ENCODE measurements at regions not wholly inside any gene's neighbourhood (a gene's known extent, or its start where the extent isn't known, plus 50 kb on each side); places are given as distances from the start of the nearest gene placed in this dataset.

- Histone ChIP-seq H3K4me3 (ENCODE audit: low read depth, low read length) (no peak overlapping the region), H3K36me3 (ENCODE audit: control insufficient read depth, insufficient read depth, low read length) (no peaks in the 10 kb centered on the region), H3K27me3 (ENCODE audit: control insufficient read depth, insufficient read depth, low read length) (no peaks in the 10 kb centered on the region)
- DNase-seq (ENCODE audit: low read depth) (no peak), FAIRE-seq (no peak)
- no peak for TF ChIP-seq CTCF (IDR thresholded peaks at IDR 0.05; ENCODE audit: insufficient read depth, low read length, severe bottlenecking)
Observed at GRCh38 chr16:85561248-85562092, 51.7 kb upstream of the GSE1 start.

DNA sequence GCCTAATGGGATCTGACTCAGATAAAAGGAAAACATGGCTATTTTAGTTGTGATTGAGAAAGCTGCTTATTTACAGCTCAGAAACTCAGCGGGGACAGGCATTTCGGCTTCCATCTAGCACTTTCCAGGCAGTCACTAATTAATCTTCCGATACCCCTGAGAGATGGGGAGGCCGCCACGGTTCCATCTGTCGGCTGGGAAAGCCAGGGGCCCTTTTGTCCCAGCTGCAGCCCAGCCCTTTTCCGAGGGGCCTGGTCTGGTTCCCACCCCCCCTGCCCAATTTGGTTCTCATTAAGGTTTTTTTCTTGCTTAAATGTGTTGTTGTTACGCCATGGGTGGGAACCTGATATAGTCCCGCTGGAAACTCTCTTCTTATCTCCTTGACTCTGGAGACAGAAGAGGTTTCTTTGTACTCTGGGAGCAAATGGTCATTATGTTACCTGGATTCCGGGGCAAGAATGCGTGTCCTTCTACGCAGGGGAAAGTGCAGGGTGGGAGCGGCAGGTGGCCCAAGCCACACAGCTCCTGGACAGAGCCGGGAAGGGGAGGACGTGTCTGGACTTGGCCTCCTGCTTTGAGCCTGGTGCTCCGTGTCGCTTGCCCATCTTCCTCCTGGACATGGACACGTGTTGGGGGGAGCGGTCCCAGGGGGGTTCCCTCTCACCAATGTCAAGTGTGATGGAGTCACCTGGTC, 50.9 kb upstream of the GSE1 start:
- no peak overlapping the region for H3K4me3 ChIP-seq (ENCODE audit: low read depth, low read length)
- FAIRE-seq: no peak
- no peak for DNase-seq (ENCODE audit: low read depth)
- no peaks in the 10 kb centered on the region for H3K36me3 ChIP-seq (ENCODE audit: control insufficient read depth, insufficient read depth, low read length)
- H3K27me3 ChIP-seq (ENCODE audit: control insufficient read depth, insufficient read depth, low read length): no peaks in the 10 kb centered on the region
- TF ChIP-seq CTCF (IDR thresholded peaks at IDR 0.05; ENCODE audit: insufficient read depth, low read length, severe bottlenecking): no peak

DNA sequence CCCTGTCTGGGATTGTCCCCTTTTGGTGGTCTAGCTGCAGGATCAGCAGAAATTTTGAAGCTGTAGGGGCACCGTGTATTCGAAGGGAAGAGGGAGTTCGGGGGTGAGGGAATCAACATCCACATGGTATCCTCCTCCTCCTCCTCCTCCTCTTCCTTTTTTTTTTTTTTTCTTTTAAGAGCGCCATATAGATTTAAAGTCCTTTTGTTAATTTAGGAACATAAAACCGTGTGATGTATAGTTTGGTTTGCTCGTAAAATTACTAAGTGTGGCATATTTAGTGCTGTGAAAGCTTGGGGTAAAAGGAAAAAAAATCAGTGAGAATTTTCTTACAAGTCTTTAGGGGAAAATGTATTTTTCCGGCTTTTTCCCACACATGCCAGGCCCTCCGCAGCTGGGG, 50.1 kb upstream of the GSE1 start:
- DNase-seq (ENCODE audit: low read depth) (no peak), FAIRE-seq (no peak)
- no peak overlapping the region for H3K4me3 ChIP-seq (ENCODE audit: low read depth, low read length)
- no peaks in the 10 kb centered on the region for H3K27me3 ChIP-seq (ENCODE audit: control insufficient read depth, insufficient read depth, low read length)
- H3K36me3 ChIP-seq (ENCODE audit: control insufficient read depth, insufficient read depth, low read length): no peaks in the 10 kb centered on the region
- TF ChIP-seq CTCF (IDR thresholded peaks at IDR 0.05; ENCODE audit: insufficient read depth, low read length, severe bottlenecking): no peak

Data from bronchial epithelial cell (primary cell).